NB4 (cell line): ENCODE measurements at regions not wholly inside any gene's neighbourhood (a gene's known extent, or its start where the extent isn't known, plus 50 kb on each side); places are given as distances from the start of the nearest gene placed in this dataset.

Experiments used
- TF ChIP-seq, protein P1 (sequence below): IDR thresholded peaks from 2 replicates; pipeline ENCODE4 v1.6.1; 2011; ENCODE audit warnings: low read depth, low read length
- TF ChIP-seq, protein P2 (sequence below): IDR thresholded peaks from one replicate; pipeline ENCODE4 v1.5.1; 2012; ENCODE audit warnings: low read depth, low read length

DNA sequence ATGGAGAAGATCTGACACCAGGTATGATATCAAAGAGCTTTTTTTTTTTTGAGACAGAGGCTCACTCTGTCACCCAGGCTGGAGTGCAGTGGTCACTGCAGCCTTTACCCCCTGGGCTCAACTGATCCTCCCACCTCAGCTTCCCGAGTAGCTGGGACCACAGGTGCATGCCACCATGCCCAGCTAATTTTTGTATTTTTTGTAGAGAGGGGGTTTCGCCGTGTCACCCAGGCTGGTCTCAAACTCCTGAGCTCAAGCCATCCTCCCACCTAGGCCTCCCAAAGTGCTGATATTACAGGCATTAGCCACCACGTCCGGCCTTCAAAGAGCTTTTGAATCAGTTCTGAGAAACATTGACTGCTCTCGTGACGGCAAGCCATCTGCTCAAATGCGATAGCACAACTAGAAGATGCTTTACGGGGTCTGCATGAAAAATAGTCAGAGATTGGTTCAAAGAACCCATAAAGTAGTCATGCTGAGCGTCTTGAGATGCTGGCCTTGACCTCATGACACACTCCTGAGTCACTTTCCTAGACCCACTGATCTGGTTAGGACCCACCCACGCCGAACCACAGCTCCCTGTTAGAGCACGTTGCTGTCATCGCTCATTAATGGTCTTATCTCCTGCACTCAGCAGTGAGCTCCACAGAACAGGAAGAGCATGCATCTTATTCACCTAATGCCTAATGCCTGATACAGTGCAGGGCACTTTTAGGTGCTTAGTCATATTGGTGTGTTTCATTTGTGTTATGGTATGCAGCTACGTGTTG is 57.0 kb upstream of the NR2F2 start:
- TF ChIP-seq, protein P1, sequence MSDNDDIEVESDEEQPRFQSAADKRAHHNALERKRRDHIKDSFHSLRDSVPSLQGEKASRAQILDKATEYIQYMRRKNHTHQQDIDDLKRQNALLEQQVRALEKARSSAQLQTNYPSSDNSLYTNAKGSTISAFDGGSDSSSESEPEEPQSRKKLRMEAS = peak; percentile 62; the same call in 1 of the 2 replicates
- TF ChIP-seq, protein P2, sequence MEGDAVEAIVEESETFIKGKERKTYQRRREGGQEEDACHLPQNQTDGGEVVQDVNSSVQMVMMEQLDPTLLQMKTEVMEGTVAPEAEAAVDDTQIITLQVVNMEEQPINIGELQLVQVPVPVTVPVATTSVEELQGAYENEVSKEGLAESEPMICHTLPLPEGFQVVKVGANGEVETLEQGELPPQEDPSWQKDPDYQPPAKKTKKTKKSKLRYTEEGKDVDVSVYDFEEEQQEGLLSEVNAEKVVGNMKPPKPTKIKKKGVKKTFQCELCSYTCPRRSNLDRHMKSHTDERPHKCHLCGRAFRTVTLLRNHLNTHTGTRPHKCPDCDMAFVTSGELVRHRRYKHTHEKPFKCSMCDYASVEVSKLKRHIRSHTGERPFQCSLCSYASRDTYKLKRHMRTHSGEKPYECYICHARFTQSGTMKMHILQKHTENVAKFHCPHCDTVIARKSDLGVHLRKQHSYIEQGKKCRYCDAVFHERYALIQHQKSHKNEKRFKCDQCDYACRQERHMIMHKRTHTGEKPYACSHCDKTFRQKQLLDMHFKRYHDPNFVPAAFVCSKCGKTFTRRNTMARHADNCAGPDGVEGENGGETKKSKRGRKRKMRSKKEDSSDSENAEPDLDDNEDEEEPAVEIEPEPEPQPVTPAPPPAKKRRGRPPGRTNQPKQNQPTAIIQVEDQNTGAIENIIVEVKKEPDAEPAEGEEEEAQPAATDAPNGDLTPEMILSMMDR = no peak
